PFSK-1 (cell line): ENCODE measurements at regions not wholly inside any gene's neighbourhood (a gene's known extent, or its start where the extent isn't known, plus 50 kb on each side); places are given as distances from the start of the nearest gene placed in this dataset.

Experiments used
- FOXP2 ChIP-seq: optimal IDR thresholded peaks from 2 replicates; pipeline ENCODE3; 2011; ENCODE audit warnings: borderline replicate concordance, control low read depth, inconsistent platforms; ENCODE audit not compliant: insufficient read depth; ENCODE audit errors: extremely low read length, extremely low read depth
- POLR2AphosphoS5 ChIP-seq: IDR thresholded peaks from 2 replicates; pipeline ENCODE4 v1.6.1; 2012; ENCODE audit warnings: low read depth, mild to moderate bottlenecking, control low read depth, low read length, moderate library complexity
- SIN3A ChIP-seq: IDR thresholded peaks from 2 replicates; pipeline ENCODE4 v1.6.1; 2012; ENCODE audit warnings: mild to moderate bottlenecking, low read length, moderate library complexity, borderline replicate concordance; ENCODE audit not compliant: insufficient read depth
- TAF1 ChIP-seq: IDR thresholded peaks from 2 replicates; pipeline ENCODE4 v1.6.1; 2012; ENCODE audit warnings: low read length, control low read depth, borderline replicate concordance; ENCODE audit not compliant: insufficient read depth
- TF ChIP-seq, protein P1 (sequence below), 2 experiments: IDR thresholded peaks; 2 replicates each; pipeline versions ENCODE4 v1.6.1 to v1.8.0; 2011 to 2012; ENCODE audit warnings: low read depth in 2 of 2, low read length in 2 of 2, control low read depth in 1 of 2, inconsistent platforms in 1 of 2, mild to moderate bottlenecking in 1 of 2, moderate library complexity in 1 of 2; ENCODE audit not compliant: insufficient read depth in 1 of 2

GRCh38 chr2:220300806-220301205 lies 673.4 kb downstream of the SLC4A3 start:
- no peak for TF ChIP-seq SIN3A
- TF ChIP-seq TAF1: no peak
- TF ChIP-seq POLR2AphosphoS5: no peak
- TF ChIP-seq, protein P1, sequence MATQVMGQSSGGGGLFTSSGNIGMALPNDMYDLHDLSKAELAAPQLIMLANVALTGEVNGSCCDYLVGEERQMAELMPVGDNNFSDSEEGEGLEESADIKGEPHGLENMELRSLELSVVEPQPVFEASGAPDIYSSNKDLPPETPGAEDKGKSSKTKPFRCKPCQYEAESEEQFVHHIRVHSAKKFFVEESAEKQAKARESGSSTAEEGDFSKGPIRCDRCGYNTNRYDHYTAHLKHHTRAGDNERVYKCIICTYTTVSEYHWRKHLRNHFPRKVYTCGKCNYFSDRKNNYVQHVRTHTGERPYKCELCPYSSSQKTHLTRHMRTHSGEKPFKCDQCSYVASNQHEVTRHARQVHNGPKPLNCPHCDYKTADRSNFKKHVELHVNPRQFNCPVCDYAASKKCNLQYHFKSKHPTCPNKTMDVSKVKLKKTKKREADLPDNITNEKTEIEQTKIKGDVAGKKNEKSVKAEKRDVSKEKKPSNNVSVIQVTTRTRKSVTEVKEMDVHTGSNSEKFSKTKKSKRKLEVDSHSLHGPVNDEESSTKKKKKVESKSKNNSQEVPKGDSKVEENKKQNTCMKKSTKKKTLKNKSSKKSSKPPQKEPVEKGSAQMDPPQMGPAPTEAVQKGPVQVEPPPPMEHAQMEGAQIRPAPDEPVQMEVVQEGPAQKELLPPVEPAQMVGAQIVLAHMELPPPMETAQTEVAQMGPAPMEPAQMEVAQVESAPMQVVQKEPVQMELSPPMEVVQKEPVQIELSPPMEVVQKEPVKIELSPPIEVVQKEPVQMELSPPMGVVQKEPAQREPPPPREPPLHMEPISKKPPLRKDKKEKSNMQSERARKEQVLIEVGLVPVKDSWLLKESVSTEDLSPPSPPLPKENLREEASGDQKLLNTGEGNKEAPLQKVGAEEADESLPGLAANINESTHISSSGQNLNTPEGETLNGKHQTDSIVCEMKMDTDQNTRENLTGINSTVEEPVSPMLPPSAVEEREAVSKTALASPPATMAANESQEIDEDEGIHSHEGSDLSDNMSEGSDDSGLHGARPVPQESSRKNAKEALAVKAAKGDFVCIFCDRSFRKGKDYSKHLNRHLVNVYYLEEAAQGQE (IDR thresholded peaks at IDR 0.05; ENCODE audit: insufficient read depth in 1 of 2, low read depth in 2 of 2, low read length in 2 of 2): no peak
- TF ChIP-seq FOXP2: no peak
